Neutrophil (primary cell): ENCODE measurements at regions not wholly inside any gene's neighbourhood (a gene's known extent, or its start where the extent isn't known, plus 50 kb on each side); places are given as distances from the start of the nearest gene placed in this dataset.

Experiments used
- H3K27ac ChIP-seq: fragments of 200-600 bp; sonication (generic); 2 replicates; pipeline ENCODE4 v1.5.1; 2016; ENCODE audit warnings: mild to moderate bottlenecking, moderate library complexity
- H3K27me3 ChIP-seq: fragments of 200-600 bp; sonication (generic); 2 replicates; pipeline ENCODE4 v1.6.0; 2016; ENCODE audit warnings: mild to moderate bottlenecking
- H3K36me3 ChIP-seq: fragments of 200-600 bp; sonication (generic); 2 replicates; pipeline ENCODE4 v1.5.1; 2017
- H3K4me1 ChIP-seq, 2 experiments: fragments of 200-600 bp in 1 of 2; sonication (generic) in 1 of 2; 1 replicate in 1 of 2; 2 replicates in 1 of 2; pipeline versions ENCODE4 v1.5.1 to v1.6.1; 2013 to 2016; ENCODE audit warnings: low read depth in 1 of 2, low read length in 1 of 2, mild to moderate bottlenecking in 1 of 2, moderate library complexity in 1 of 2; ENCODE audit not compliant: control insufficient read depth in 1 of 2, insufficient read depth in 1 of 2
- H3K4me3 ChIP-seq, 2 experiments: fragments of 200-600 bp in 1 of 2; sonication (generic) in 1 of 2; 1 replicate in 1 of 2; 2 replicates in 1 of 2; pipeline ENCODE4 v1.5.1; 2013 to 2016; ENCODE audit warnings: low read depth in 1 of 2, low read length in 1 of 2, mild to moderate bottlenecking in 1 of 2, moderate library complexity in 1 of 2
- H3K9me3 ChIP-seq: fragments of 200-600 bp; sonication (generic); 2 replicates; pipeline ENCODE4 v1.5.1; 2016
- TF ChIP-seq, protein P1 (sequence below): fragments of 200-600 bp; sonication (generic); IDR thresholded peaks from 2 replicates; pipeline ENCODE4 v1.5.1; 2016; ENCODE audit warnings: antibody characterized with exemption

GRCh38 chr13:76086729-76087128 lies 450.6 kb downstream of the LMO7 start:
- H3K27me3 ChIP-seq: no peaks in the 10 kb centered on the region
- H3K36me3 ChIP-seq: no peaks in the 10 kb centered on the region
- no peak overlapping the region for H3K27ac ChIP-seq
- H3K4me3 ChIP-seq: no peak overlapping the region
- H3K9me3 ChIP-seq: no peaks in the 10 kb centered on the region
- no peaks in the 10 kb centered on the region for H3K4me1 ChIP-seq
- TF ChIP-seq, protein P1, sequence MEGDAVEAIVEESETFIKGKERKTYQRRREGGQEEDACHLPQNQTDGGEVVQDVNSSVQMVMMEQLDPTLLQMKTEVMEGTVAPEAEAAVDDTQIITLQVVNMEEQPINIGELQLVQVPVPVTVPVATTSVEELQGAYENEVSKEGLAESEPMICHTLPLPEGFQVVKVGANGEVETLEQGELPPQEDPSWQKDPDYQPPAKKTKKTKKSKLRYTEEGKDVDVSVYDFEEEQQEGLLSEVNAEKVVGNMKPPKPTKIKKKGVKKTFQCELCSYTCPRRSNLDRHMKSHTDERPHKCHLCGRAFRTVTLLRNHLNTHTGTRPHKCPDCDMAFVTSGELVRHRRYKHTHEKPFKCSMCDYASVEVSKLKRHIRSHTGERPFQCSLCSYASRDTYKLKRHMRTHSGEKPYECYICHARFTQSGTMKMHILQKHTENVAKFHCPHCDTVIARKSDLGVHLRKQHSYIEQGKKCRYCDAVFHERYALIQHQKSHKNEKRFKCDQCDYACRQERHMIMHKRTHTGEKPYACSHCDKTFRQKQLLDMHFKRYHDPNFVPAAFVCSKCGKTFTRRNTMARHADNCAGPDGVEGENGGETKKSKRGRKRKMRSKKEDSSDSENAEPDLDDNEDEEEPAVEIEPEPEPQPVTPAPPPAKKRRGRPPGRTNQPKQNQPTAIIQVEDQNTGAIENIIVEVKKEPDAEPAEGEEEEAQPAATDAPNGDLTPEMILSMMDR: no peak

GRCh38 chr13:76067850-76068249 lies 431.7 kb downstream of the LMO7 start:
- H3K27me3 ChIP-seq: no peaks in the 10 kb centered on the region
- no peaks in the 10 kb centered on the region for H3K36me3 ChIP-seq
- peaks cover 3% of the 10 kb centered on the region for H3K9me3 ChIP-seq
- H3K27ac ChIP-seq: no peak overlapping the region
- H3K4me1 ChIP-seq: no peaks in the 10 kb centered on the region
- TF ChIP-seq, protein P1: no peak
- no peak overlapping the region for H3K4me3 ChIP-seq

DNA sequence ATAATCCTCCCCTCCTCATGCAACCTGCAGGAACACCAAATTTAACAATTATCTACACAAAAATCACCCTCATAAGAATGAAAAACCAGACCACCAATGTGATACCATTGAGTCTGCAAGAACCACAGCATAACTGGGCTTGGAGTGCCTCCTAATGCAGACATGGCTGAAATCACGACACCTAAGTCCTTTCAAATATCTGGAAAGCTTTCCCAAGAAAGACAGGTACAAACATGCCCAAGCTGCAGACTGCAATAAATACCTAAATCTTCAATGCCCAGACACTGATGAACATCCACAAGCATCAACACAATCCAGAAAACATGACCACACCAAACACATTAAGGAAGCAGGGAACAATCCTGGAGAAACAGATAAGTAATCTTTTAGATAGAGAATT lies 417.1 kb downstream of the LMO7 start:
- no peaks in the 10 kb centered on the region for H3K36me3 ChIP-seq
- H3K4me3 ChIP-seq: no peak overlapping the region
- no peaks in the 10 kb centered on the region for H3K9me3 ChIP-seq
- H3K4me1 ChIP-seq: no peaks in the 10 kb centered on the region
- H3K27me3 ChIP-seq: no peaks in the 10 kb centered on the region
- no peak overlapping the region for H3K27ac ChIP-seq
- TF ChIP-seq, protein P1: no peak

- Histone ChIP-seq H3K4me3 (no peak overlapping the region), H3K27ac (no peak overlapping the region), H3K36me3 (no peaks in the 10 kb centered on the region), H3K4me1 (no peaks in the 10 kb centered on the region), H3K27me3 (no peaks in the 10 kb centered on the region), H3K9me3 (no peaks in the 10 kb centered on the region)
- TF ChIP-seq, protein P1: no peak
Measured at GRCh38 chr13:76049376-76049746, 413.2 kb downstream of the LMO7 start.

- TF ChIP-seq, protein P1: no peak
- no peaks in the 10 kb centered on the region for H3K36me3 ChIP-seq
- H3K9me3 ChIP-seq: no peaks in the 10 kb centered on the region
- H3K4me1 ChIP-seq: no peaks in the 10 kb centered on the region
- no peaks in the 10 kb centered on the region for H3K27me3 ChIP-seq
- no peak overlapping the region for H3K27ac ChIP-seq
- H3K4me3 ChIP-seq: no peak overlapping the region
Measured at GRCh38 chr13:76048675-76049375, 412.7 kb downstream of the LMO7 start.
